Esophagus (tissue), 2 donors: ENCODE measurements at regions not wholly inside any gene's neighbourhood (a gene's known extent, or its start where the extent isn't known, plus 50 kb on each side); places are given as distances from the start of the nearest gene placed in this dataset.

ENCODE experiments used
- H3K27ac ChIP-seq, 2 donors: one replicate each; pipeline ENCODE4 v1.5.1; 2013; ENCODE audit warnings: low read depth in 2 of 2, mild to moderate bottlenecking in 2 of 2, inconsistent platforms in 1 of 2, low read length in 1 of 2, moderate library complexity in 1 of 2
- H3K27me3 ChIP-seq, 2 donors: one replicate each; pipeline ENCODE4 v1.6.1; 2013; ENCODE audit warnings: low read length in 2 of 2, control low read depth in 1 of 2, mild to moderate bottlenecking in 1 of 2; ENCODE audit not compliant: insufficient read depth in 2 of 2, control insufficient read depth in 1 of 2
- H3K36me3 ChIP-seq, 2 donors: one replicate each; pipeline ENCODE4 v1.6.1; 2013; ENCODE audit warnings: low read length in 1 of 2; ENCODE audit not compliant: control insufficient read depth in 2 of 2, insufficient read depth in 2 of 2
- H3K4me1 ChIP-seq, 2 donors: one replicate each; pipeline ENCODE4 v1.6.1; 2013; ENCODE audit warnings: low read length in 1 of 2; ENCODE audit not compliant: control insufficient read depth in 2 of 2, insufficient read depth in 2 of 2
- H3K4me3 ChIP-seq, 2 donors: one replicate each; pipeline ENCODE4 v1.5.1; 2013; ENCODE audit warnings: low read length in 2 of 2, mild to moderate bottlenecking in 2 of 2, low read depth in 1 of 2, moderate library complexity in 1 of 2
- H3K9me3 ChIP-seq, 2 donors: one replicate each; pipeline ENCODE4 v1.6.1; 2013; ENCODE audit warnings: mild to moderate bottlenecking in 2 of 2, low read depth in 1 of 2, low read length in 1 of 2, moderate library complexity in 1 of 2; ENCODE audit not compliant: control insufficient read depth in 2 of 2, insufficient read depth in 1 of 2
- WGBS, 2 donors: extraction: QIAGEN DNeasy Blood & Tissue Kit; methylation state at CpG; one replicate each; pipeline ENCODE4 v1.1.7; 2013; 5-methylcytosine and 5-hydroxymethylcytosine counted together
- donor health status: healthy with polysubstance abuse.
- donor health status: Bipolar disorder and iron deficiency.

DNA sequence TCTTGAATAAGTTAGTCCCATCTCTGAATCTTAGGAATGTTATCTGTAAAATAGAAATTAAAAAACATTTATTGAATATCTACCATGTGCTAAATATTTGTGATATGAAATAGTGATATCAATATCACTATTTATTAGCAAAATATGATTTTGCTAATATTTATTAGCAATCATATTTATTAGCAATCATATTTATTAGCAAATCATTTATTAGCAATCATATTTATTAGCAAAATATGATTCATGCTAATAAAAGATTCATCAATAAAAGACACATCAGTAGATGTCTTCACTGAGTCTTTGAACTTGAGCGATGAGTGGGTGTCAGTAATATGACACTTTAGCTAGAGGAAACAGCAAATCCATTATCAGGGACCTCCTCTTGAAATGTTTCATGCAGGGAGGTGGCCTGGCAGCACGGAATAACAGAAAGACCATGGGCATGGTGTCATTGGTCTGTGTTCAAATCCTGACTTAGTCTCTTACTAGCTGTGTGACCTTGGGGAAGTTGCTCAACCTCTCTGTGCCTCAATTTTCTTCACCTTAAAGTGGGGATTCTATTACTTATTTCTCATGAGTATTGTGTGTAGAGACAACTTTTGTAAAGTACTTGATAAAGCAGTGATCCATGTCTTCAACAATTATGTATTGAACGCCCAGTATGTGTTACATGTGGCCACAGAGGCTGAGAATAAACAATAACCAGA, 456.2 kb upstream of the MEX3C start:
- Histone ChIP-seq H3K27ac (no peak overlapping the region), H3K9me3 (no peaks in the 10 kb centered on the region), H3K4me3 (no peak overlapping the region), H3K4me1 (no peaks in the 10 kb centered on the region), H3K36me3 (no peaks in the 10 kb centered on the region), H3K27me3 (no peaks in the 10 kb centered on the region)
- WGBS, 2 donors = 70 to 74% methylated on average over 3 of the region's 3 CpGs

DNA sequence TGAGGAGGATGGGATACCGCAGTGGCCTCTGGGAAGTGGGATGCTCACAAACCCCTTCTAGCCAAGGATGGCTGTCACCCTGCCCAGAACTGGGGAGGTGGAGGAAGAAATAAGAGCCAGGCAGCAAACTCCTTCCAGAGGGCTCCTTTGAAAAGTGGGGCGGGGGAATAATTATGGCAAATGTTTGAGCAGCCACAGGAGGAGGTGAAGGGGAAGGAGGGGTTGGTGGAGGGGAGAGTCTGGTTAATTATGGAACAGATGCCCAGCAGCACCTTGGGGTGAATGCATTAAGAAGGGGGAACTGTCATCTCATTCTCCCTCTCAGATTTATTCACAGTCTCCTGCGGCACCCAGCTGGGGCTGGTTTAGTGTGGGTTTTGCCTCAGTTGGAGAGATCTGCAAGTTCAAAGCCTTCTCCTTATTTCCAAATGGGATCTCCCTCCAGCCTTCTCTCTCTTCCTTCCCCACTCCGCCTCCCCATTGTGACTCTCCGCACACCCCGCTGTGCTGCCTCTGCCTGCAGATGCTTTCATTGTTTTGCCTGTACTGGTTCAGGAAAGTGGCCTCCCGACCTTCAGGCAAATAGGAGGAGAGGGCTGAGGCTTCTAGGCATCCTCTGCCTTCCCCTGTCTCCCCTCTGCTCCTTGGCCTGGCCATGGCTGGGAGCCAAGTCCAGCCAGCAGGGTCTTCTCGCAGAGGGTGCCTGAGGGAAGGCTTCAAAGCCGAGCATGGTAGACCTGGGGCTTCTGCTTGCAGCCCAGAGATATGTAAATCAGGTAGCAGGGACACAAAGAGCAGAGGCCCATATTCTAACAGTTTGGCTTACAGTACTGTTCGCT, 457.2 kb upstream of the MEX3C start:
- 50% methylated on average over 10 of the region's 10 CpGs for WGBS, 2 donors
- no peaks in the 10 kb centered on the region for H3K4me1 ChIP-seq

DNA sequence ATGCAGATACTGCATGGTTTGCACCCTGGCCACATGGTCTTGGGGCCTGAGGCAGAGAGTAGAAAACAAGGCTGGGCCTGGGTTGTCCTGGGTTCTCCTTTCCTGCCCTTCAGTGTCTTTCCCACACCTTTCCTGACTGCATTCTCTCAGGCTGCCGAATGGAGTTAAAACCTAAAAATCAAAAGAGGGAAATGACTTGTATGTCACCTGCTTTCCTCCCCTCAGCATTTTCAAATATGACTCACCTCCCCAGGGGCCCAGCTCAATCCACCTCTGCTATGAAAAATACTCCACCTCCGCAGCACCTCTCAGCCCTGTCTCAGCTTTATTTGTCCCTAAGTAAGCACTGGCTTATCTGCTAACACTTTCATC, 457.8 kb upstream of the MEX3C start:
- H3K27me3 ChIP-seq = no peaks in the 10 kb centered on the region
- no peaks in the 10 kb centered on the region for H3K9me3 ChIP-seq
- H3K27ac ChIP-seq = no peak overlapping the region
- no peaks in the 10 kb centered on the region for H3K36me3 ChIP-seq
- no peak overlapping the region for H3K4me3 ChIP-seq
- H3K4me1 ChIP-seq = no peaks in the 10 kb centered on the region
- WGBS, 2 donors = 40 to 44% methylated on average over 2 of the region's 2 CpGs

More for the DNA sequence above, 457.2 kb upstream of the MEX3C start:
- H3K9me3 ChIP-seq = no peaks in the 10 kb centered on the region
- no peak overlapping the region for H3K27ac ChIP-seq
- no peak overlapping the region for H3K4me3 ChIP-seq
- no peaks in the 10 kb centered on the region for H3K27me3 ChIP-seq
- no peaks in the 10 kb centered on the region for H3K36me3 ChIP-seq

GRCh38 chr18:51656249-51656648, 458.8 kb upstream of the MEX3C start:
- H3K4me3 ChIP-seq = no peak overlapping the region
- H3K27me3 ChIP-seq = no peaks in the 10 kb centered on the region
- 82 to 86% methylated on average over 12 of the region's 12 CpGs for WGBS, 2 donors
- no peaks in the 10 kb centered on the region for H3K9me3 ChIP-seq
- no peaks in the 10 kb centered on the region for H3K36me3 ChIP-seq
- H3K4me1 ChIP-seq = no peaks in the 10 kb centered on the region
- no peak overlapping the region for H3K27ac ChIP-seq

GRCh38 chr18:51658436-51658835, 461.0 kb upstream of the MEX3C start:
- Histone ChIP-seq H3K27ac (no peak overlapping the region), H3K27me3 (no peaks in the 10 kb centered on the region), H3K4me1 (no peaks in the 10 kb centered on the region), H3K36me3 (no peaks in the 10 kb centered on the region), H3K4me3 (no peak overlapping the region), H3K9me3 (no peaks in the 10 kb centered on the region)
- 17 to 33% methylated on average over 4 of the region's 4 CpGs for WGBS, 2 donors

GRCh38 chr18:51659781-51660180, 462.3 kb upstream of the MEX3C start:
- Histone ChIP-seq H3K4me3 (no peak overlapping the region), H3K9me3 (no peaks in the 10 kb centered on the region), H3K27me3 (no peaks in the 10 kb centered on the region), H3K36me3 (no peaks in the 10 kb centered on the region), H3K27ac (no peak overlapping the region), H3K4me1 (no peaks in the 10 kb centered on the region)
- WGBS, 2 donors = 60 to 70% methylated on average over 3 of the region's 3 CpGs

- Histone ChIP-seq H3K4me3 (no peak overlapping the region), H3K9me3 (no peaks in the 10 kb centered on the region), H3K4me1 (no peaks in the 10 kb centered on the region), H3K27me3 (no peaks in the 10 kb centered on the region), H3K27ac (no peak overlapping the region), H3K36me3 (no peaks in the 10 kb centered on the region)
- WGBS, 2 donors = 43 to 45% methylated on average over 2 of the region's 2 CpGs
Measured at GRCh38 chr18:51660188-51660715, 462.8 kb upstream of the MEX3C start.

GRCh38 chr18:51664236-51664635, 466.8 kb upstream of the MEX3C start:
- no peak overlapping the region for H3K27ac ChIP-seq

DNA sequence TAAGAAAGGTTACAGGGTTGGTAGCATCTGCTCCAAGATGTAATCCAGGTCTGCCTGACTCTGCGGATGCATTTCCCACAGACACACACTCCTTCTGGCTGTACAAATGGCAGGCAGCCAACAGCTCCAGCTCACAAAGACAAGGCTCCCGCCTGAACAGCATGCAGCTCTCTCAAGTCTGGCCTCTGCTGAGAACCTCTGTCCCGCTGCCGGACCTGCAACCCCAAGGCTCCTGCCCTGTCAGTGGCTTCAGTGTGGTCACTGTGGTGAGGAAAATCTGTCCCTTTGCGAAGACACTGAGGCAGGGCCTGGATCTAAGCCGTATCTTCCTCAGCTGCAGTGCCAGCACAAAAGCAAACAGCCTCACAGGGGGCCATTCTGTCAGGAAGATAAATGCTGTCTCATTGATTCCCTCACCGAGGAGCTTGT, 469.3 kb upstream of the MEX3C start:
- Histone ChIP-seq H3K27me3 (no peaks in the 10 kb centered on the region), H3K9me3 (no peaks in the 10 kb centered on the region), H3K27ac (no peak overlapping the region), H3K4me1 (no peaks in the 10 kb centered on the region), H3K4me3 (no peak overlapping the region), H3K36me3 (no peaks in the 10 kb centered on the region)
- WGBS, 2 donors = 17 to 27% methylated on average over 7 of the region's 7 CpGs

More at GRCh38 chr18:51664236-51664635, 466.8 kb upstream of the MEX3C start:
- Histone ChIP-seq H3K9me3 (no peaks in the 10 kb centered on the region), H3K4me3 (no peak overlapping the region), H3K4me1 (no peaks in the 10 kb centered on the region), H3K36me3 (no peaks in the 10 kb centered on the region), H3K27me3 (no peaks in the 10 kb centered on the region)
- WGBS, 2 donors = 54 to 64% methylated on average over 3 of the region's 3 CpGs
